ENCODE measurements at regions not wholly inside any gene's neighbourhood (a gene's known extent, or its start where the extent isn't known, plus 50 kb on each side); places are given as distances from the start of the nearest gene placed in this dataset.

GRCh38 chr9:135245482-135246247 lies 158.2 kb downstream of the OLFM1 start:
- H3K4me3 ChIP-seq (ENCODE audit: low read depth, low read length): no peak overlapping the region
- TF ChIP-seq CTCF (conservative IDR thresholded peaks at IDR 0.05; ENCODE audit: low read depth, low read length): no peak
- no peak for DNase-seq (ENCODE audit: low read depth)

- TF ChIP-seq CTCF (conservative IDR thresholded peaks at IDR 0.05; ENCODE audit: low read depth, low read length): no peak
- DNase-seq (ENCODE audit: low read depth): no peak
- no peak overlapping the region for H3K4me3 ChIP-seq (ENCODE audit: low read depth, low read length)
Measured at GRCh38 chr9:135246248-135247205, 159.1 kb downstream of the OLFM1 start.

GRCh38 chr9:135247227-135247930 lies 159.9 kb downstream of the OLFM1 start:
- no peak for DNase-seq (ENCODE audit: low read depth)
- H3K4me3 ChIP-seq (ENCODE audit: low read depth, low read length): no peak overlapping the region
- no peak for TF ChIP-seq CTCF (conservative IDR thresholded peaks at IDR 0.05; ENCODE audit: low read depth, low read length)

- no peak for TF ChIP-seq CTCF (conservative IDR thresholded peaks at IDR 0.05; ENCODE audit: low read depth, low read length)
- no peak overlapping the region for H3K4me3 ChIP-seq (ENCODE audit: low read depth, low read length)
- DNase-seq (ENCODE audit: low read depth): no peak
Measured at GRCh38 chr9:135248111-135248510, 160.6 kb downstream of the OLFM1 start.

GRCh38 chr9:135248721-135249120 lies 161.3 kb downstream of the OLFM1 start:
- no peak for TF ChIP-seq CTCF (conservative IDR thresholded peaks at IDR 0.05; ENCODE audit: low read depth, low read length)
- H3K4me3 ChIP-seq (ENCODE audit: low read depth, low read length): no peak overlapping the region
- DNase-seq (ENCODE audit: low read depth): no peak

GRCh38 chr9:135249191-135249590 lies 161.7 kb downstream of the OLFM1 start:
- DNase-seq (ENCODE audit: low read depth): no peak
- no peak for TF ChIP-seq CTCF (conservative IDR thresholded peaks at IDR 0.05; ENCODE audit: low read depth, low read length)
- no peak overlapping the region for H3K4me3 ChIP-seq (ENCODE audit: low read depth, low read length)

Data from epithelial cell of proximal tubule (primary cell).